ENCODE measurements at regions not wholly inside any gene's neighbourhood (a gene's known extent, or its start where the extent isn't known, plus 50 kb on each side); places are given as distances from the start of the nearest gene placed in this dataset.

GRCh38 chr4:72918362-72918761 lies 151.2 kb downstream of the COX18 start (continued):
- TF ChIP-seq REST (IDR thresholded peaks at IDR 0.05) (no peak), YY1 (IDR thresholded peaks at IDR 0.05) (no peak), MAX (IDR thresholded peaks at IDR 0.05) (no peak), ZBTB33 (IDR thresholded peaks at IDR 0.05) (no peak), HNF4A (conservative IDR thresholded peaks at IDR 0.05) (no peak)

- Histone ChIP-seq H3K4me3 (ENCODE audit: low read depth in 1 of 3, low read length in 3 of 3) (no peak overlapping the region), H3K36me3 (ENCODE audit: control insufficient read depth in 4 of 4, insufficient read depth in 3 of 4, low read depth in 1 of 4, low read length in 3 of 4) (no peaks in the 10 kb centered on the region), H3K9ac (ENCODE audit: low read depth in 1 of 2, low read length in 2 of 2) (no peak overlapping the region), H3K9me3 (ENCODE audit: control insufficient read depth in 4 of 4, low read length in 3 of 4) (no peaks in the 10 kb centered on the region), H3K27ac (ENCODE audit: low read depth in 1 of 2, low read length in 2 of 2) (no peak overlapping the region), H3K4me1 (ENCODE audit: control insufficient read depth in 4 of 4, insufficient read depth in 4 of 4, low read length in 3 of 4) (no peaks in the 10 kb centered on the region), H3K27me3 (ENCODE audit: control insufficient read depth in 4 of 4, insufficient read depth in 4 of 4, low read length in 3 of 4) (no peaks in the 10 kb centered on the region)
- TF ChIP-seq FOXA1 (IDR thresholded peaks at IDR 0.05), result no peak
- TF ChIP-seq RAD21 (IDR thresholded peaks at IDR 0.05), result no peak
- no peak for TF ChIP-seq RXRA (IDR thresholded peaks at IDR 0.05)
- TF ChIP-seq REST (IDR thresholded peaks at IDR 0.05), result no peak
- TF ChIP-seq HNF4A (conservative IDR thresholded peaks at IDR 0.05), result no peak
- no peak for TF ChIP-seq MAX (IDR thresholded peaks at IDR 0.05)
- TF ChIP-seq JUND (IDR thresholded peaks at IDR 0.05), result no peak
- TF ChIP-seq TAF1 (conservative IDR thresholded peaks at IDR 0.05), result no peak
- TF ChIP-seq SP1 (IDR thresholded peaks at IDR 0.05), result no peak
- no peak for TF ChIP-seq EGR1 (IDR thresholded peaks at IDR 0.05; ENCODE audit: low read depth in 2 of 2)
- no peak for TF ChIP-seq ZBTB33 (IDR thresholded peaks at IDR 0.05)
- no peak for TF ChIP-seq GABPA (IDR thresholded peaks at IDR 0.05 in 1 of 2, conservative IDR thresholded peaks at IDR 0.05 in 1 of 2)
- WGBS, result 44% methylated on average over 5 of the region's 5 CpGs
- no peak for DNase-seq (ENCODE audit: low spot score)
Observed at GRCh38 chr4:72911316-72911715, 158.2 kb downstream of the COX18 start.
